GM18907 (cell line): ENCODE measurements at regions not wholly inside any gene's neighbourhood (a gene's known extent, or its start where the extent isn't known, plus 50 kb on each side); places are given as distances from the start of the nearest gene placed in this dataset.
"Not testable (repeated sequence)": the region's sequence is repeated elsewhere in the genome, so short reads cannot be mapped to it uniquely, and the experiment has no call there.

Experiments
- ATAC-seq: cut with Tn5 transposase; IDR thresholded peaks from one replicate; pipeline ENCODE4 v1.9.1; 2021; ENCODE audit warnings: mild to moderate bottlenecking, moderate library complexity; ENCODE audit not compliant: unreplicated experiment

- no peak for ATAC-seq
Measured at GRCh38 chr10:120748519-120748918, 102.6 kb upstream of the WDR11 start.

GRCh38 chr10:120749072-120749471 is 102.1 kb upstream of the WDR11 start:
- no peak for ATAC-seq

- ATAC-seq: no peak
Measured at GRCh38 chr10:120749856-120750566, 101.2 kb upstream of the WDR11 start.

GRCh38 chr10:120755771-120756170 is 95.4 kb upstream of the WDR11 start:
- ATAC-seq: no peak

- ATAC-seq: no peak
Measured at GRCh38 chr10:120760253-120760652, 90.9 kb upstream of the WDR11 start.

- no peak for ATAC-seq
Measured at GRCh38 chr10:120761951-120762350, 89.2 kb upstream of the WDR11 start.

GRCh38 chr10:120765226-120765803 is 85.8 kb upstream of the WDR11 start:
- no peak for ATAC-seq

GRCh38 chr10:120768227-120768626 is 82.9 kb upstream of the WDR11 start:
- ATAC-seq: no peak

- no peak for ATAC-seq
Measured at GRCh38 chr10:120770496-120770895, 80.7 kb upstream of the WDR11 start.

- no peak for ATAC-seq
Measured at GRCh38 chr10:120776442-120776841, 74.7 kb upstream of the WDR11 start.

- ATAC-seq: no peak
Measured at GRCh38 chr10:120782336-120782735, 68.8 kb upstream of the WDR11 start.

- no peak for ATAC-seq
Measured at GRCh38 chr10:120783098-120783497, 68.1 kb upstream of the WDR11 start.

GRCh38 chr10:120783867-120784266 is 67.3 kb upstream of the WDR11 start:
- no peak for ATAC-seq

GRCh38 chr10:120788771-120789170 is 62.4 kb upstream of the WDR11 start:
- ATAC-seq: no peak

GRCh38 chr10:120789303-120790203 is 61.6 kb upstream of the WDR11 start:
- ATAC-seq: no peak

- ATAC-seq: no peak
Measured at GRCh38 chr10:120791316-120791715, 59.8 kb upstream of the WDR11 start.

GRCh38 chr10:120793088-120793487 is 58.1 kb upstream of the WDR11 start:
- ATAC-seq: no peak

GRCh38 chr10:120794390-120794789 is 56.8 kb upstream of the WDR11 start:
- ATAC-seq: no peak

GRCh38 chr10:120798276-120798675 is 52.9 kb upstream of the WDR11 start:
- not testable (repeated sequence) for ATAC-seq

- ATAC-seq: no peak
Measured at GRCh38 chr10:120799849-120800248, 51.3 kb upstream of the WDR11 start.

- ATAC-seq: no peak
Measured at GRCh38 chr10:120800528-120801323, 50.4 kb upstream of the WDR11 start.
